ENCODE measurements at regions not wholly inside any gene's neighbourhood (a gene's known extent, or its start where the extent isn't known, plus 50 kb on each side); places are given as distances from the start of the nearest gene placed in this dataset.

- TF ChIP-seq ZFP30 (CRISPR knock-in tag; IDR thresholded peaks at IDR 0.05) (no peak), RARB (CRISPR knock-in tag; IDR thresholded peaks at IDR 0.05) (no peak), ESRRG (CRISPR knock-in tag; IDR thresholded peaks at IDR 0.05) (no peak), ARNTL (CRISPR knock-in tag; IDR thresholded peaks at IDR 0.05; ENCODE audit: borderline replicate concordance, low read depth) (no peak), PATZ1 (CRISPR knock-in tag; IDR thresholded peaks at IDR 0.05; ENCODE audit: borderline replicate concordance) (no peak)
Observed at GRCh38 chr3:117964814-117965213, 1069.8 kb downstream of the IGSF11 start.

Measured in SK-N-SH treated with all-trans-retinoic acid at 6 μM for 48 hours (cell line).